ENCODE measurements at regions not wholly inside any gene's neighbourhood (a gene's known extent, or its start where the extent isn't known, plus 50 kb on each side); places are given as distances from the start of the nearest gene placed in this dataset.

- H3K27ac ChIP-seq (ENCODE audit: low read length), result no peak overlapping the region
- no peak overlapping the region for H3K4me3 ChIP-seq (ENCODE audit: low read length)
- no peaks in the 10 kb centered on the region for H3K9me3 ChIP-seq (ENCODE audit: control insufficient read depth, low read depth, low read length)
- H3K4me1 ChIP-seq (ENCODE audit: control insufficient read depth, insufficient read depth, low read length), result no peaks in the 10 kb centered on the region
- no CpG with 5 or more reads among the region's 1 CpG for WGBS (ENCODE audit: insufficient coverage, low lambda C conversion rate)
- DNase-seq, result no peak
- no peaks in the 10 kb centered on the region for H3K36me3 ChIP-seq (ENCODE audit: control insufficient read depth, insufficient read depth, low read length)
- no peaks in the 10 kb centered on the region for H3K27me3 ChIP-seq (ENCODE audit: control insufficient read depth, insufficient read depth, low read length)
Observed at GRCh38 chr9:99607842-99608448, 213.7 kb upstream of the NR4A3 start.

DNA sequence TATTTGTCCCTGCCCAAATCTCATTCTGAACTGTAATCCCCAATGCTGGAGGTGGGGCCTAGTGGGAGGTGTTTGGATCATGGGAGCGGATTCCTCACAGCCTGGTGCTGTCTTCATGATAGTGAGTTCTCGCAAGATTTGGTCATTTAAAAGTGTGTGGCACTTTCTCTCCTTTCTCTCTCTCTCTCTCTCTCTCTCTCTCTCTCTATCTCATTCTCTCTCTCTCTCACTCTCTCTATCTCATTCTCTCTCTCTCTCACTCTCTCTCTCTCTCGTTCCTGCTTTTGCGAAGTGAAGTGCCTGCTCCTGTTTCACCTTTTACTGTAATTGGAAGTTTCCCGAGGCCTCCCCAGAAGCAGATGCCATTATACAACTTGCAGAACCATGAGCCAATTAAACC is 207.3 kb upstream of the NR4A3 start:
- Histone ChIP-seq H3K27ac (ENCODE audit: low read length) (no peak overlapping the region), H3K27me3 (ENCODE audit: control insufficient read depth, insufficient read depth, low read length) (no peaks in the 10 kb centered on the region), H3K4me1 (ENCODE audit: control insufficient read depth, insufficient read depth, low read length) (no peaks in the 10 kb centered on the region), H3K9me3 (ENCODE audit: control insufficient read depth, low read depth, low read length) (no peaks in the 10 kb centered on the region), H3K36me3 (ENCODE audit: control insufficient read depth, insufficient read depth, low read length) (no peaks in the 10 kb centered on the region), H3K4me3 (ENCODE audit: low read length) (no peak overlapping the region)
- 92% methylated on average over 4 of the region's 5 CpGs for WGBS (ENCODE audit: insufficient coverage, low lambda C conversion rate)
- no peak for DNase-seq

DNA sequence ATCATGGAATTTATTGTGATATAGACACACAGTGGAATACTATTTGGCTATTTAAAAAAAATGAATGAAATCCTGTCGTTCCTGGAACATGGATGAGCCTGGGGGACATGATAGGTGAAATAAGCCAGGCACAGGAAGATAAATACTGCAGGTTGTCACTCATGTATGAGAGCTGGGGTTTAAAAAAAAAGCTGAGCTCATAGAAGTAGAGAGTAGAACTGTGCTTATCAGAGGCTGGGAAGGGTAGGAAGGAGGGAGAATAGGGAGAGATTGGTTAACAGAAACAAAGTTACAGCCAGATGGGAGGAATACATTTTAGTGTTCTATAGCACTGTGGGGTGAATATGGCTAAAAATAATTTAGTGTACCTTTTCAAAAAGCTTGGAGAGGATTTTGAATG is 200.6 kb upstream of the NR4A3 start:
- WGBS (ENCODE audit: insufficient coverage, low lambda C conversion rate), result no CpG with 5 or more reads among the region's 1 CpG
- H3K4me3 ChIP-seq (ENCODE audit: low read length), result no peak overlapping the region

DNA sequence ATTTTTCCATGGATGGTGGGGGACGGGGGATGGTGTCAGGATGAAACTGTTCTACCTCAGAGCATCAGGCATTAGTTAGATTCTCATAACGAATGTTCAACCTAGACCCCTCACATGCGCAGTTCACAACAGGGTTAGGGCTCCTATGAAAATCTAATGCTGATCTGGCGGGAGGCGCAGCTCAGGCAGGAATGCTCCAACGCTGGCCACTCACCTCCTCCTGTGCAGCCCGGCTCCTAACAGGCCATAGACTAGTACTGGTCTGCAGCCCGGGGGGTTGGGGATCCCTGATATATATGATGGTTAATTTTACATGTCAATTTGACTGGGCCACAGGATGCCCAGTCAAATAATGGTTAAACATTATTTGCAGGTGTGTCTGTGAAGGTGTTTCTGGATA is 199.0 kb upstream of the NR4A3 start:
- no peaks in the 10 kb centered on the region for H3K36me3 ChIP-seq (ENCODE audit: control insufficient read depth, insufficient read depth, low read length)
- no peak overlapping the region for H3K4me3 ChIP-seq (ENCODE audit: low read length)
- no CpG with 5 or more reads among the region's 8 CpGs for WGBS (ENCODE audit: insufficient coverage, low lambda C conversion rate)
- H3K9me3 ChIP-seq (ENCODE audit: control insufficient read depth, low read depth, low read length), result no peaks in the 10 kb centered on the region
- H3K27ac ChIP-seq (ENCODE audit: low read length), result no peak overlapping the region
- DNase-seq, result no peak
- no peaks in the 10 kb centered on the region for H3K4me1 ChIP-seq (ENCODE audit: control insufficient read depth, insufficient read depth, low read length)
- no peaks in the 10 kb centered on the region for H3K27me3 ChIP-seq (ENCODE audit: control insufficient read depth, insufficient read depth, low read length)

More for the DNA sequence above, 200.6 kb upstream of the NR4A3 start:
- Histone ChIP-seq H3K27me3 (ENCODE audit: control insufficient read depth, insufficient read depth, low read length) (no peaks in the 10 kb centered on the region), H3K27ac (ENCODE audit: low read length) (no peak overlapping the region), H3K36me3 (ENCODE audit: control insufficient read depth, insufficient read depth, low read length) (no peaks in the 10 kb centered on the region), H3K4me1 (ENCODE audit: control insufficient read depth, insufficient read depth, low read length) (no peaks in the 10 kb centered on the region), H3K9me3 (ENCODE audit: control insufficient read depth, low read depth, low read length) (no peaks in the 10 kb centered on the region)
- DNase-seq, result no peak

- DNase-seq, result no peak
- 100% methylated on average over 1 of the region's 3 CpGs for WGBS (ENCODE audit: insufficient coverage, low lambda C conversion rate)
Observed at GRCh38 chr9:99623780-99624364, 197.8 kb upstream of the NR4A3 start.

GRCh38 chr9:99624499-99625233 is 197.0 kb upstream of the NR4A3 start:
- Histone ChIP-seq H3K4me3 (ENCODE audit: low read length) (no peak overlapping the region), H3K36me3 (ENCODE audit: control insufficient read depth, insufficient read depth, low read length) (no peaks in the 10 kb centered on the region), H3K27me3 (ENCODE audit: control insufficient read depth, insufficient read depth, low read length) (no peaks in the 10 kb centered on the region), H3K27ac (ENCODE audit: low read length) (no peak overlapping the region), H3K9me3 (ENCODE audit: control insufficient read depth, low read depth, low read length) (no peaks in the 10 kb centered on the region), H3K4me1 (ENCODE audit: control insufficient read depth, insufficient read depth, low read length) (no peaks in the 10 kb centered on the region)
- no peak for DNase-seq
- 83% methylated on average over 1 of the region's 5 CpGs for WGBS (ENCODE audit: insufficient coverage, low lambda C conversion rate)

More at GRCh38 chr9:99623780-99624364, 197.8 kb upstream of the NR4A3 start:
- no peak overlapping the region for H3K27ac ChIP-seq (ENCODE audit: low read length)
- H3K36me3 ChIP-seq (ENCODE audit: control insufficient read depth, insufficient read depth, low read length), result no peaks in the 10 kb centered on the region
- H3K4me1 ChIP-seq (ENCODE audit: control insufficient read depth, insufficient read depth, low read length), result no peaks in the 10 kb centered on the region
- H3K4me3 ChIP-seq (ENCODE audit: low read length), result no peak overlapping the region
- H3K27me3 ChIP-seq (ENCODE audit: control insufficient read depth, insufficient read depth, low read length), result no peaks in the 10 kb centered on the region
- H3K9me3 ChIP-seq (ENCODE audit: control insufficient read depth, low read depth, low read length), result no peaks in the 10 kb centered on the region

GRCh38 chr9:99626426-99626825 is 195.3 kb upstream of the NR4A3 start:
- Histone ChIP-seq H3K4me1 (ENCODE audit: control insufficient read depth, insufficient read depth, low read length) (no peaks in the 10 kb centered on the region), H3K27me3 (ENCODE audit: control insufficient read depth, insufficient read depth, low read length) (no peaks in the 10 kb centered on the region), H3K27ac (ENCODE audit: low read length) (no peak overlapping the region), H3K9me3 (ENCODE audit: control insufficient read depth, low read depth, low read length) (no peaks in the 10 kb centered on the region), H3K4me3 (ENCODE audit: low read length) (no peak overlapping the region), H3K36me3 (ENCODE audit: control insufficient read depth, insufficient read depth, low read length) (no peaks in the 10 kb centered on the region)
- no peak for DNase-seq

GRCh38 chr9:99628285-99628684 is 193.4 kb upstream of the NR4A3 start:
- H3K9me3 ChIP-seq (ENCODE audit: control insufficient read depth, low read depth, low read length), result no peaks in the 10 kb centered on the region
- no peaks in the 10 kb centered on the region for H3K36me3 ChIP-seq (ENCODE audit: control insufficient read depth, insufficient read depth, low read length)
- H3K4me3 ChIP-seq (ENCODE audit: low read length), result no peak overlapping the region
- no peaks in the 10 kb centered on the region for H3K27me3 ChIP-seq (ENCODE audit: control insufficient read depth, insufficient read depth, low read length)
- no peak overlapping the region for H3K27ac ChIP-seq (ENCODE audit: low read length)
- no peak for DNase-seq
- no peaks in the 10 kb centered on the region for H3K4me1 ChIP-seq (ENCODE audit: control insufficient read depth, insufficient read depth, low read length)

DNA sequence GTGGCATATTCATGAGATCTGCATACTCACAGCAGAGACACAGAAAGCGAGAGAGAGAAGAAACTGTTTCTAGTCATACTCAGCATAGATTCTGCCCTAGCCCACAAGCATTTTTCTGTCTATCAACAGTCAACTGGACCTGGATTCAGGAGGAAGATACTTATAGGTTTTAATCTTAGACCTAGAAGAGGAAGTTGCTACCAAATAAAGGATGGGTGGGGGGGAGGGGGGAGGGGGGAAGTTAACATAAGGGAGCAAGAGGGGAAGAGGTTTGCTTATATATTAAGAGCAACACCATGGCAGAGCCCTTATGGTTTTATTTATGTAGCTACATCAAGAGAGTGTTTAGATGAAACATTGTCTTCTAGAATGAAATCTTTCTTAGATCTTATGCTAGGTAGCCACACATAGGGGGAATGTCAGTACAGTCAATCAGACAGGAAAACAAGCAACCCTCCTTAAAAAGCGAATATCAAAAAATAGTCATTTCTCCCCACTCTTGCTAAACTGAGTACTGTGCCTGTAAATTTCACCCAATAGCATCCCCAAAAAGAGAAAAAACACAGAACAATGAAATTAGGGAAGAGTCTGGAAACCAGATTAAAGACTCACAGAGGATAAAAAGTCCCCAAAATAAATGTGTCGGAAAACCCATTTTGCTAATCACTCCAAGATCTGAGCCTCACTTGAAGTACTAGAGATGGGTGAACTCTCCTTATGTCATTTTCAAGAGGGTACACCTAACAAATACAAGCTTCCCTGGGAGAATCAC is 192.7 kb upstream of the NR4A3 start:
- H3K9me3 ChIP-seq (ENCODE audit: control insufficient read depth, low read depth, low read length), result no peaks in the 10 kb centered on the region
- 100% methylated on average over 1 of the region's 3 CpGs for WGBS (ENCODE audit: insufficient coverage, low lambda C conversion rate)

DNA sequence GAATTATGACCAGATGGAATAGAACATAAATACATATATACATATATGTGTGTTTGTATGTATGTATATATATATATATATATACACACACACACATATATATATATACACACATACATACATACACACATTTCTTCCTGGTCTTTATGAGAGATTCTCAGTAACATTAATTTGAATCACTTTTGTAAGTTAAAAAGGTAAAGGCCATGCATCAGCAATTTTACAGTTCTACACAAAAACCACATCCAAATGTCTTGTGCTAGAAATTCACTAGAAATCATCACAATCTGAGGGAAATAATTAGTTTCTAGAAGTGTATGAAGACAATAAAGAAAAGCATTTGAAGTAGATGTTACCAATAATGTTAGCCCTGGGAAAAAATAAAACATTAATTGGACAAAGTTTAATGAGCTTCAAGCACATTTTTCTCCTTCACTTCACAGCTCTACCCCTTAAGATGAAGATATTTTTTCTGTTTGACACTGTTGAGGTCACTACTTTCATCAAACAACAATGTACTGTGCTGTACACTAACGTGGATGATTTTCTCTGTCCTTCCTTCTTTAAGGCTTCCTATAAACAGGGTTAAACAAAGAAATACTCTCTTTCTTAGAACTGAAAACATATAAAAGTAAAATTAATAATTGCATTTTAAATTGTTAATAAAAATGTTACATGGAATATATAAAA is 189.2 kb upstream of the NR4A3 start:
- Histone ChIP-seq H3K4me1 (ENCODE audit: control insufficient read depth, insufficient read depth, low read length) (no peaks in the 10 kb centered on the region), H3K4me3 (ENCODE audit: low read length) (no peak overlapping the region), H3K27me3 (ENCODE audit: control insufficient read depth, insufficient read depth, low read length) (no peaks in the 10 kb centered on the region), H3K36me3 (ENCODE audit: control insufficient read depth, insufficient read depth, low read length) (no peaks in the 10 kb centered on the region), H3K27ac (ENCODE audit: low read length) (no peak overlapping the region), H3K9me3 (ENCODE audit: control insufficient read depth, low read depth, low read length) (no peaks in the 10 kb centered on the region)
- no CpG with 5 or more reads among the region's 1 CpG for WGBS (ENCODE audit: insufficient coverage, low lambda C conversion rate)
- DNase-seq, result no peak

More for the DNA sequence above, 192.7 kb upstream of the NR4A3 start:
- Histone ChIP-seq H3K27me3 (ENCODE audit: control insufficient read depth, insufficient read depth, low read length) (no peaks in the 10 kb centered on the region), H3K27ac (ENCODE audit: low read length) (no peak overlapping the region), H3K36me3 (ENCODE audit: control insufficient read depth, insufficient read depth, low read length) (no peaks in the 10 kb centered on the region), H3K4me1 (ENCODE audit: control insufficient read depth, insufficient read depth, low read length) (no peaks in the 10 kb centered on the region), H3K4me3 (ENCODE audit: low read length) (no peak overlapping the region)
- DNase-seq, result no peak
